WERI-Rb-1 (cell line): ENCODE measurements at regions not wholly inside any gene's neighbourhood (a gene's known extent, or its start where the extent isn't known, plus 50 kb on each side); places are given as distances from the start of the nearest gene placed in this dataset.

ENCODE experiments used
- DNase-seq: peaks from one replicate; pipeline ENCODE4 v3.0.0-alpha.2; 2020
- H3K27ac ChIP-seq: fragments of 250-450 bp; sonication (Bioruptor Pico); 2 replicates; pipeline ENCODE4 v1.5.1; 2020; ENCODE audit warnings: mild to moderate bottlenecking, moderate library complexity
- H3K27me3 ChIP-seq: fragments of 250-450 bp; sonication (Bioruptor Pico); 2 replicates; pipeline ENCODE4 v1.5.1; 2021; ENCODE audit warnings: mild to moderate bottlenecking, low read depth, moderate library complexity; ENCODE audit not compliant: insufficient read depth, severe bottlenecking
- H3K36me3 ChIP-seq: fragments of 250-450 bp; sonication (Bioruptor Pico); 2 replicates; pipeline ENCODE4 v1.5.1; 2020; ENCODE audit warnings: mild to moderate bottlenecking, moderate library complexity
- H3K4me3 ChIP-seq: 2 replicates; pipeline ENCODE4 v1.5.1; 2011; ENCODE audit warnings: low read depth, mild to moderate bottlenecking, control low read depth, low read length
- H3K9me3 ChIP-seq: fragments of 250-450 bp; sonication (Bioruptor Pico); 2 replicates; pipeline ENCODE4 v1.5.1; 2021; ENCODE audit warnings: mild to moderate bottlenecking, moderate library complexity; ENCODE audit not compliant: severe bottlenecking
- TF ChIP-seq, protein P1 (sequence below): IDR thresholded peaks from 2 replicates; pipeline ENCODE4 v1.5.1; 2011; ENCODE audit warnings: low read depth, mild to moderate bottlenecking, control low read depth, inconsistent platforms, low read length

DNA sequence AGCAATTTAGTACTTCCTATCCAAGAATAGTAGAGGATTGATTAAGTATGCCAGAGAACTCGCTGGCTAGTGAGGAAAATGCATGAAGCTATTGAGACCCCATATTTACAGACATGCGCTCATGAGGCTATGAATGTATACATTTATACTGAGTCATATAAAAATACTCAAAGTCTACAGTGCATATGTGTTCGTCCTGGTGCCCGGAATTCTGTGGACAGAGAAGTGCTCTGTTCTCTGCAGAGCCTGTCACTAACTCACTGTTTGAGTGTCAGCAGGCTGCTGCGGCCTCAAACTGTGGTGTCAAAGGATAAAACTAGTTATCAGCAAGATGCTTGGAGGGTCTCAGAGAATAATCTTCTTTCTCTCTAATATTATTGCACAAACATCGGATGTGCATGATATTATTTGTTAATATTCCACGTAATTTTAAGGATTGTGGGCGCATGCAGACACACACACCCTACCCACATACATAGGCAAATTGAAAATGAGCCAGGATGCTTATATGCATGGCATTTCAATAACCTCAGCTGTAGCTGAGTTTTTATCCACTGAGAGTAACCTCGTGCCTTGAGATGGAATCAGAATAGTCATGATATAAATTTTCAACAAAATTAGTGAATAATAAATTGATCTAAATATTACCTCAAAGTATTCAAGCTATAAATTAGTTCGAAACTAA lies 50.0 kb upstream of the TSC22D2 start:
- TF ChIP-seq, protein P1, sequence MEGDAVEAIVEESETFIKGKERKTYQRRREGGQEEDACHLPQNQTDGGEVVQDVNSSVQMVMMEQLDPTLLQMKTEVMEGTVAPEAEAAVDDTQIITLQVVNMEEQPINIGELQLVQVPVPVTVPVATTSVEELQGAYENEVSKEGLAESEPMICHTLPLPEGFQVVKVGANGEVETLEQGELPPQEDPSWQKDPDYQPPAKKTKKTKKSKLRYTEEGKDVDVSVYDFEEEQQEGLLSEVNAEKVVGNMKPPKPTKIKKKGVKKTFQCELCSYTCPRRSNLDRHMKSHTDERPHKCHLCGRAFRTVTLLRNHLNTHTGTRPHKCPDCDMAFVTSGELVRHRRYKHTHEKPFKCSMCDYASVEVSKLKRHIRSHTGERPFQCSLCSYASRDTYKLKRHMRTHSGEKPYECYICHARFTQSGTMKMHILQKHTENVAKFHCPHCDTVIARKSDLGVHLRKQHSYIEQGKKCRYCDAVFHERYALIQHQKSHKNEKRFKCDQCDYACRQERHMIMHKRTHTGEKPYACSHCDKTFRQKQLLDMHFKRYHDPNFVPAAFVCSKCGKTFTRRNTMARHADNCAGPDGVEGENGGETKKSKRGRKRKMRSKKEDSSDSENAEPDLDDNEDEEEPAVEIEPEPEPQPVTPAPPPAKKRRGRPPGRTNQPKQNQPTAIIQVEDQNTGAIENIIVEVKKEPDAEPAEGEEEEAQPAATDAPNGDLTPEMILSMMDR: no peak
- H3K9me3 ChIP-seq: no peaks in the 10 kb centered on the region
- H3K36me3 ChIP-seq: no peaks in the 10 kb centered on the region
- H3K27ac ChIP-seq: no peak overlapping the region
- no peak overlapping the region for H3K4me3 ChIP-seq
- DNase-seq: no peak
- H3K27me3 ChIP-seq: no peaks in the 10 kb centered on the region

DNA sequence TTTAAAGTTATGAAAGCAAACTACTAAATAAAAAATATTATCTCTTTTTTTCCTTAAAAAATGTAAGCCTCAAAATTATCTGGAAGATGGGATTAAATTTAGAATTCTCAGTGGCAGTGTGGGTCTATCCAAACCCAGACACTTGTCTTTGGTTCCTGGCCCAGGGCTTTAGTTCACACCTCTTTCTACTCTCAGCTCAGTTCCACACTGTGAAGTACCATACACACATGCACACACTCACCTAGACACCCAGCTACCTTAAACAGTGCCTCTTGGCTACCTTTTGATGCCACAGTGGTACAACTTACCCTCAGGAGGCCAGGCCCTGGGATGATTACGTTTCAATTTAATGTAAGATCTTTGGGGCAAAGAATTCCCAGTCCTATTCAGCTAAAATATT lies 51.0 kb upstream of the TSC22D2 start:
- Histone ChIP-seq H3K27ac (no peak overlapping the region), H3K36me3 (no peaks in the 10 kb centered on the region), H3K27me3 (no peaks in the 10 kb centered on the region), H3K9me3 (no peaks in the 10 kb centered on the region), H3K4me3 (no peak overlapping the region)
- DNase-seq: no peak
- TF ChIP-seq, protein P1: no peak

DNA sequence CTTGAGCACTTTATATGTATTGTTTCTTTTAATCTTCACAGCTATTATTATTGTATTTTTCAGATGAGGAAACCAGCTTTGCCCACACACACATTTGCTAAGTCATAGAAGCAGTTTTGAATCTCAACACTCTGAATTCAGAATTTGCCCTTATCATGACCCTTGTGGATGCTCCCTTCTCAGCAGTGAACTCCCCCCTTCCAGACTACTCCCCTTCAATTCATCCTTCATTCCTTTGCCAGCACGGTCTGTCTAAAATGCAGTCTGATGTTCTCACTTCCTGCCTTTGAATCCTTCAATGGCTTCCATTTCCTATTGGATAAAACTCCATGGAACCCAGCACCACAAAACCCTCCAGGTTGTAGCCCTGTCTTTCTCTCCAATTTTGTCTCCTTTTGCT lies 52.5 kb upstream of the TSC22D2 start:
- TF ChIP-seq, protein P1: no peak
- no peak overlapping the region for H3K27ac ChIP-seq
- H3K27me3 ChIP-seq: no peaks in the 10 kb centered on the region
- no peaks in the 10 kb centered on the region for H3K9me3 ChIP-seq
- H3K36me3 ChIP-seq: no peaks in the 10 kb centered on the region
- H3K4me3 ChIP-seq: no peak overlapping the region
- no peak for DNase-seq

DNA sequence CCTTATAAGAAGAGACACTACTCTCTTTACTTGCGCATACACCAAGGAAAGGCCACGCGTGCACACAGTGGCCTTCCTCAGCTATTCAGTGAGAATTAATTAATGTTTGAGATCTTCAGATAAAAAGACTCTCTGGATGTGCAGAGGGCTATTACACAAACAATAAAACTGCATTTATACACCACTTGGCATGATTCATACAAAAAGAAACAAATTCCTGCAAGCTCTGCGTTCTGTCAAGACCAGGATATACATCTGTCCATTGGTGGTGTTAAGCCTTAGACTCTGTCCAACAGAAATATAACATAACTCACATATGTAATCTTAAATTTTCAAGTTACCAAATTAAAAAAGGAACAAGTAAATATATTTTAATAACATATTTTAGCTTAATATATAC lies 55.2 kb upstream of the TSC22D2 start:
- no peak for DNase-seq
- TF ChIP-seq, protein P1: no peak

DNA sequence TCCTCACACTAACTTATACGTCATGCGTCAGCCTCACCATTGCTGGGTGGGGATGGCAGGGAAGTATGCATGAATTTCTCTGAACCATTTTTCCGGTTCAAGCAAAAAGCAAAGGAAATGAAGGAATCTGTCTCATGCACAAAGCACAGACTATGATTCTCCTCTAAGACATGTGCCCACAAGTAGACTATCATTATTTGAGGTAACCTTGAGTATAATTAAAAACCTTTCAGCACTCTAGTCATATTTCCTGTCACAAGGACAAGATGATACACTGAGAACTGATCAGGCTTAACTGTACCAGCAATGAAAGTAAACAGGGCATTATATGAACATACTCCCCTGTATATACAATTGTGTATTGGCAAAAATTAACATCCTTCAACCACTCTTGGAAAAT lies 56.7 kb upstream of the TSC22D2 start:
- TF ChIP-seq, protein P1: no peak
- DNase-seq: no peak
- H3K4me3 ChIP-seq: no peak overlapping the region

More for the DNA sequence above, 55.2 kb upstream of the TSC22D2 start:
- Histone ChIP-seq H3K27me3 (no peaks in the 10 kb centered on the region), H3K4me3 (no peak overlapping the region), H3K36me3 (no peaks in the 10 kb centered on the region), H3K27ac (no peak overlapping the region), H3K9me3 (no peaks in the 10 kb centered on the region)

More for the DNA sequence above, 56.7 kb upstream of the TSC22D2 start:
- no peaks in the 10 kb centered on the region for H3K9me3 ChIP-seq
- H3K27me3 ChIP-seq: no peaks in the 10 kb centered on the region
- H3K27ac ChIP-seq: no peak overlapping the region
- no peaks in the 10 kb centered on the region for H3K36me3 ChIP-seq
